Endothelial cell of umbilical vein (primary cell): ENCODE measurements at regions not wholly inside any gene's neighbourhood (a gene's known extent, or its start where the extent isn't known, plus 50 kb on each side); places are given as distances from the start of the nearest gene placed in this dataset.

Source experiments
- CTCF ChIP-seq, 2 donors: IDR thresholded peaks; 1 replicate in 1 of 2; 2 replicates in 1 of 2; pipeline ENCODE4 v1.5.1; 2011; ENCODE audit warnings: low read length in 2 of 2, mild to moderate bottlenecking in 2 of 2, moderate library complexity in 2 of 2, control low read depth in 1 of 2, inconsistent platforms in 1 of 2, low read depth in 1 of 2; ENCODE audit not compliant: insufficient read depth in 1 of 2; ENCODE audit errors: extremely low read depth in 1 of 2
- EZH2 ChIP-seq: IDR thresholded peaks from 2 replicates; pipeline ENCODE4 v1.6.1; 2012; ENCODE audit warnings: borderline replicate concordance, low read depth, mild to moderate bottlenecking, moderate library complexity, low read length, inconsistent platforms; ENCODE audit not compliant: severe bottlenecking
- FOS ChIP-seq: IDR thresholded peaks from 2 replicates; pipeline ENCODE4 v1.6.1; 2011; ENCODE audit warnings: mild to moderate bottlenecking, low read length, moderate library complexity, borderline replicate concordance; ENCODE audit not compliant: insufficient read depth
- GATA2 ChIP-seq: IDR thresholded peaks from 2 replicates; pipeline ENCODE4 v1.7.0; 2011; ENCODE audit warnings: low read depth, mild to moderate bottlenecking, moderate library complexity, mixed read lengths, low read length; ENCODE audit not compliant: insufficient read length, insufficient read depth
- MAX ChIP-seq: IDR thresholded peaks from 2 replicates; pipeline ENCODE4 v1.6.1; 2011; ENCODE audit not compliant: insufficient read depth, insufficient read length
- MYC ChIP-seq: IDR thresholded peaks from one replicate; pipeline ENCODE4 v1.6.1; 2011; ENCODE audit warnings: mild to moderate bottlenecking, low read depth, low read length
- POLR2A ChIP-seq: IDR thresholded peaks from 2 replicates; pipeline ENCODE4 v1.6.1; 2012; ENCODE audit warnings: low read depth, mild to moderate bottlenecking, control low read depth, low read length
- POLR2AphosphoS5 ChIP-seq: IDR thresholded peaks from 2 replicates; pipeline ENCODE4 v1.6.1; 2012; ENCODE audit warnings: low read depth, mild to moderate bottlenecking, control low read depth, low read length, moderate library complexity; ENCODE audit not compliant: insufficient read depth

DNA sequence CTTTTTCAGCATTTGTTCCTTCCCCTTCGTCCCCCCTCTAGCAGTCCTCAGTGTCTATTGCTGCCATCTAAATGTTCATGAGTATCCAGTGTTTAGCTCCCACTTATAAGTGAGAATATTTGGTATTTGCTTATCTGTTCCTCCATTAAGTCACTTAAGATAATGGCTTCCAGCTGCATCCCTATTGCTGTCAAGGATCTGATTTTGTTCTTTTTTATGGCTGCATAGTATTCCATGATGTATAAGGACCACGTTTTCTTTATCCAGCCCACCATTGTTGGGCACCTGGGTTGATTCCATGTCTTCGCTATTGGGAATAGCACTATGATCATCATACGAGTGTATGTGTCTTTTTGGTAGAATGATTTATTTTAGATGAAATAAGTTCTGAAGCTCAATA lies 166.9 kb upstream of the NCK2 start:
- TF ChIP-seq CTCF (IDR thresholded peaks at IDR 0.05; ENCODE audit: extremely low read depth in 1 of 2, insufficient read depth in 1 of 2, low read depth in 1 of 2, low read length in 2 of 2): no peak
- TF ChIP-seq POLR2A: no peak
- no peak for TF ChIP-seq MAX
- TF ChIP-seq POLR2AphosphoS5: no peak
- TF ChIP-seq EZH2: no peak
- TF ChIP-seq FOS: no peak
- TF ChIP-seq GATA2: no peak
- TF ChIP-seq MYC: no peak
